GM12874 (cell line): ENCODE measurements at regions not wholly inside any gene's neighbourhood (a gene's known extent, or its start where the extent isn't known, plus 50 kb on each side); places are given as distances from the start of the nearest gene placed in this dataset.

ENCODE experiments used
- TF ChIP-seq, protein P1 (sequence below): IDR thresholded peaks from 2 replicates; pipeline ENCODE4 v1.5.1; 2011; ENCODE audit warnings: low read depth, mild to moderate bottlenecking, control low read depth, low read length, moderate library complexity; ENCODE audit not compliant: insufficient read depth

DNA sequence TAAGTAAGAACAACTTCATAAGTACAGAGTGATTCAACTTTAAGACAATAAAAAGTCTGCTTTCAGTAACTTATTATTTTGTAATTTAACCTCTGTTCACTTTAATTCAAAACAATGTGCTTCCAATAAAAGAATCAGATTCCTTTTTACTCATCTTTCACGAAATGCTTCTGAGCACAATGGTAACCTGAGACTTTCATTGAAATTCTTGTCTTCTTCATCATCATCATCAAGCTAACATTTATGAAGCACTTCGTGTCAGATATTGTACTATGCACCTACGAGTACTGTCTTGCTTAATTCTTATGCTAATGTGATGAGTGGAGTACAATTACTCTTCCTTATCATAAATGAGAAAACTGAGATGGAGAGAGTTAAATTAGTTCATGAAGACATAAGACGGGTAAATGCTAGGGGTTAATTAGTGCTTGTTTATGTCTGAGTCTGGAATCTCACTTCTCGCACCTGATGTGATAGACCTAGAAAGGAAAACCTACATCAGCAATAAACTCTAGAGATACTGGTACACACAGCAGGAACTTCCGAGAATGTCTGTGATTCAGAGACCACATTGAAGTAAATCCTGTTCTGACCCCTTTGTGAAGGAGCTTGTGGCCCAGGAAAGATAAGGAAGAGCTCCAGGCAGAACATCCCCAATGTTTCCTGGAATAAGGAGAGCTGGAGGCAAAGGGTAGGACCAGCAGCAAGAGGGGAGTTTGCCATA lies 227.6 kb upstream of the ETAA1 start:
- TF ChIP-seq, protein P1, sequence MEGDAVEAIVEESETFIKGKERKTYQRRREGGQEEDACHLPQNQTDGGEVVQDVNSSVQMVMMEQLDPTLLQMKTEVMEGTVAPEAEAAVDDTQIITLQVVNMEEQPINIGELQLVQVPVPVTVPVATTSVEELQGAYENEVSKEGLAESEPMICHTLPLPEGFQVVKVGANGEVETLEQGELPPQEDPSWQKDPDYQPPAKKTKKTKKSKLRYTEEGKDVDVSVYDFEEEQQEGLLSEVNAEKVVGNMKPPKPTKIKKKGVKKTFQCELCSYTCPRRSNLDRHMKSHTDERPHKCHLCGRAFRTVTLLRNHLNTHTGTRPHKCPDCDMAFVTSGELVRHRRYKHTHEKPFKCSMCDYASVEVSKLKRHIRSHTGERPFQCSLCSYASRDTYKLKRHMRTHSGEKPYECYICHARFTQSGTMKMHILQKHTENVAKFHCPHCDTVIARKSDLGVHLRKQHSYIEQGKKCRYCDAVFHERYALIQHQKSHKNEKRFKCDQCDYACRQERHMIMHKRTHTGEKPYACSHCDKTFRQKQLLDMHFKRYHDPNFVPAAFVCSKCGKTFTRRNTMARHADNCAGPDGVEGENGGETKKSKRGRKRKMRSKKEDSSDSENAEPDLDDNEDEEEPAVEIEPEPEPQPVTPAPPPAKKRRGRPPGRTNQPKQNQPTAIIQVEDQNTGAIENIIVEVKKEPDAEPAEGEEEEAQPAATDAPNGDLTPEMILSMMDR, result no peak

DNA sequence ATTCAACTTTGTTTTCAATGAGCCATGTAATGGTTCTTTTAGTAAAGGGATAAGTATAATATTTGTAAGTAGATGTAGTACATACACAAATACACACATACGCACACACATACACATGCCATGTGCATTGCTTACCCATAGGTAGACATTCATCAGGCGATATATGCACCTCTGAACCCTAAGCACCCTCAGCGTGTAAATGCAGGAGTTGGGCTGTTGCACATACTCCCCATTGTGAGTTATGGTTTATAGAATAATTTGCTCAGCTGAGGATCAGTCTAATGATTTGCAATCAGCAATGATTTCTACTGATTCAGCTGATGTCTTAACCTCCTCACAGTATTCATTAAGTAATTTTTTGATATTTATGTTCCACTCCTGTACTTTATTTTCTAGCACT lies 217.6 kb upstream of the ETAA1 start:
- TF ChIP-seq, protein P1, result no peak

DNA sequence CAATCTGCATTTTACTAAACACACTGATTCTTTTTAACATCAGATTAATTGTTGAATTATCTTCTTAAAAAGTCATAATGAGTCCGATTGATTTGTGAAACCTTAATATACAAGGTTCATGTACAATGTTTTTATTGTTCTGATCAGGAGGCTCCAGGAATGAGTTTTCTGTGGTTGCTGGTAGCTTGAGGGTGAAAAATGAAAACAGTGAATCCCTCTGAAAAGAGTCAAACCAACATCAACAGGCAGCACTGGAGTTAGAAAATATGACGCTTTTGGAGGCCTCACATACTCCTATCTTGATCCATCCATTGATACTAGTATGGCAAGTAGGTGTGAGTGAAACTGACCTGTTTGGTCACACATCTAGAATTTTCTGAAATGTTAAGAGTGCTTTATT lies 216.3 kb upstream of the ETAA1 start:
- TF ChIP-seq, protein P1, result no peak

DNA sequence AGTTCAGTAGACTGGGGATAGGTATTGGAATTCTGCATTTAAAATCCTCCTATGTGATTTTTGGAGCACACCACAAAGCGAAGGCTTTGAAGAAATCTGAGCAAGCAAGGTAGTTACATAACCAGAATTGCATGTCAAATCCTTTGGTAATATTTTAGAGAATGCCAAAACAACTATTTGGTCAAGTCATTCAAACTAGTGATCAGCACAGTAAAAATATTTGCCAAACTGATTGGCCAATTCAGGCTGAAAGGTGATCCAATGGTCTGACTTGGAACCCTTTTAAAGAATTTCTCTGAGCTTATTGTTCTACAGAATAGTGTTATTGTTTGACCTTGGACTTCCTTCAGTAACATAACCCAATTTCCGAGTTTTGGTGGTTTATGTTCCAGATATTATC lies 214.2 kb upstream of the ETAA1 start:
- TF ChIP-seq, protein P1, result no peak

DNA sequence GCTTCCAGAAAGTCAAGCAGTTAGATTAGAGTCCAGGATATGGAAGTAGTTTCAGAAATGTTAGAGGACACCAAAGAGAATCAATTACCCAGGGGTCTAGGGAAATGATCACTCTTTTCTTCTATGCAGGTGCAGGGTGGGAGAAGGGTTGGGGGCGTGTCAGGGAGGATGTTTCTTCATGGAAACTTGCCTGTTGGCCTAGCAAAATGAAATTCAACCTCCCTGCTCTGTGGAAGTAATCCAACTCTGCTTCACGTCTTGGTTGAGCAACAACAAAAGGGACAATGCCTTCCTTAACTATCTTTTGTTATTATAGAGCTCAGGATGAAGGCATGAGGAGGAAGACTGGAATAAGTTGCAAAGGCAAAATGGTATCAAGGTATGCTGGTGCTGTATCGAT lies 210.8 kb upstream of the ETAA1 start:
- TF ChIP-seq, protein P1, result no peak

DNA sequence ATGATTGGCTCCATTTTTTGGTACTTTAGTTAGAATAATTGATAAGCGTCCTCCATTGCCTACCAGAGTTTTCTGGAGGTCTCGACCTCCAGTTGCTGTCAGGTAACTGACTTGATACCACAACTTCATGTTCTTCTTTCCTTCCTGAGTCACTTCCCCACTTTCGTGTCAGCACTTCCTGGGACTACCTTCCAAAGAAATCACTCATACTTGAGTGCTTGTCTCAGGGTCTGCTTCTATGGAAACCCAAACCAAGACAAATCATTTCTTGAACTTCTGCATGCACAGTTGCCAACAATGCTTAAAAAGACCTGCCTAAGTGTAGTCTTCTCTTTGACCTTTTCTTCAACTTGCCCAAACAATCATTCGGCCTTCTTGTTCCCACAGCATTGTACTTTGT lies 210.3 kb upstream of the ETAA1 start:
- TF ChIP-seq, protein P1, result no peak

DNA sequence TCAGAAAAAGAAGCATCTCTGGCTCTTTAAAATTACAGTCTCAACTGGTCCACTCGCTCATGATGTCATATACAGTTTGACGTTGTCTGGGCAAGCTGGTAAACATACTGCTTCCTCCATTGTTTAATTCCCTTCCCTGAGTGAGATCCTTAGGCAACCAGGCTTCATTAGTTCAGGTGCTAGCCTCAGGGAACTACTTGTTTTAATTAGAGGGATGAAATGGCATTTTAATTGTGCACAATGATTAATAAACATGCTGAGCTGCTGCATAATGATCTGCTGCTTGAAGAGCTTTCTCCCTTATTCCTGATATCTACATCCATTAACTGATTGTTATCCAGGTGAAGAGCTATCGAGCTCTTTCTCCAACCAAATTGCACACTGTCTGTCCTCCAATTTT lies 195.6 kb upstream of the ETAA1 start:
- TF ChIP-seq, protein P1, result no peak
